GM19043 (cell line): ENCODE measurements at regions not wholly inside any gene's neighbourhood (a gene's known extent, or its start where the extent isn't known, plus 50 kb on each side); places are given as distances from the start of the nearest gene placed in this dataset.
"Not testable (repeated sequence)": the region's sequence is repeated elsewhere in the genome, so short reads cannot be mapped to it uniquely, and the experiment has no call there.

ENCODE experiments used
- ATAC-seq: cut with Tn5 transposase; IDR thresholded peaks from one replicate; pipeline ENCODE4 v1.9.1; 2021; ENCODE audit warnings: low read depth; ENCODE audit not compliant: unreplicated experiment

- ATAC-seq, result no peak
Observed at GRCh38 chrX:40260146-40260747, 162.5 kb upstream of the BCOR start.

- ATAC-seq, result no peak
Observed at GRCh38 chrX:40258909-40259308, 161.2 kb upstream of the BCOR start.

- no peak for ATAC-seq
Observed at GRCh38 chrX:40253771-40254170, 156.0 kb upstream of the BCOR start.

- ATAC-seq, result no peak
Observed at GRCh38 chrX:40249582-40249981, 151.8 kb upstream of the BCOR start.

GRCh38 chrX:40248822-40249221, 151.1 kb upstream of the BCOR start:
- no peak for ATAC-seq

- ATAC-seq, result no peak
Observed at GRCh38 chrX:40247848-40248622, 150.3 kb upstream of the BCOR start.

- no peak for ATAC-seq
Observed at GRCh38 chrX:40247382-40247781, 149.6 kb upstream of the BCOR start.

- ATAC-seq, result no peak
Observed at GRCh38 chrX:40245488-40246071, 147.8 kb upstream of the BCOR start.

- no peak for ATAC-seq
Observed at GRCh38 chrX:40244980-40245379, 147.2 kb upstream of the BCOR start.

- no peak for ATAC-seq
Observed at GRCh38 chrX:40243755-40244515, 146.2 kb upstream of the BCOR start.

GRCh38 chrX:40240844-40241243, 143.1 kb upstream of the BCOR start:
- ATAC-seq, result no peak

GRCh38 chrX:40237731-40238178, 140.0 kb upstream of the BCOR start:
- ATAC-seq, result no peak

- no peak for ATAC-seq
Observed at GRCh38 chrX:40230646-40231045, 132.9 kb upstream of the BCOR start.

GRCh38 chrX:40227125-40227524, 129.4 kb upstream of the BCOR start:
- no peak for ATAC-seq

GRCh38 chrX:40224658-40225057, 126.9 kb upstream of the BCOR start:
- ATAC-seq, result no peak

- not testable (repeated sequence) for ATAC-seq
Observed at GRCh38 chrX:40222612-40223011, 124.9 kb upstream of the BCOR start.

GRCh38 chrX:40213092-40213491, 115.3 kb upstream of the BCOR start:
- no peak for ATAC-seq

GRCh38 chrX:40209951-40210617, 112.3 kb upstream of the BCOR start:
- no peak for ATAC-seq

- no peak for ATAC-seq
Observed at GRCh38 chrX:40207626-40208025, 109.9 kb upstream of the BCOR start.

- no peak for ATAC-seq
Observed at GRCh38 chrX:40205471-40205870, 107.7 kb upstream of the BCOR start.

GRCh38 chrX:40202456-40202855, 104.7 kb upstream of the BCOR start:
- ATAC-seq, result no peak
